IMR-90 (cell line): ENCODE measurements at regions not wholly inside any gene's neighbourhood (a gene's known extent, or its start where the extent isn't known, plus 50 kb on each side); places are given as distances from the start of the nearest gene placed in this dataset.

Experiments used
- ATAC-seq: fragments of 200-7000 bp; cut with Tn5 transposase; 2 replicates; pipeline ENCODE4 v1.9.1; 2020; ENCODE audit warnings: low read depth, mild to moderate bottlenecking, moderate library complexity
- BruUV-seq: library from RNA; stranded (reverse); fragments of 400-500 nt; replicated peaks from 2 replicates; lab custom pipeline; 2021; lab: Mats Ljungman, UMichigan
- CTCF ChIA-PET: fragments of 300-600 bp; formaldehyde crosslinking; extraction: SDS; loops from one replicate; lab custom pipeline; 2021; ENCODE audit warnings: antibody characterized with exemption; lab: Yijun Ruan, JAX
- POLR2A ChIA-PET: fragments of 300-600 bp; sonication (Branson Sonifier 250); formaldehyde crosslinking; loops from one replicate; lab custom pipeline; 2022; ENCODE audit warnings: antibody characterized with exemption; ENCODE audit not compliant: unreplicated experiment; lab: Charles Lee
- DNase-seq: peaks from one replicate; pipeline ENCODE4 v3.0.0; 2013
- H2AFZ ChIP-seq: replicated peaks from 2 replicates; pipeline ENCODE3; 2013; ENCODE audit warnings: low read length, mild to moderate bottlenecking; ENCODE audit not compliant: poor library complexity
- H2AK5ac ChIP-seq: 2 replicates; pipeline ENCODE4 v1.6.1; 2013; ENCODE audit warnings: low read depth, low read length, inconsistent platforms
- H2AK9ac ChIP-seq: replicated peaks from 2 replicates; pipeline ENCODE3; 2013; ENCODE audit warnings: mild to moderate bottlenecking, low read depth, low read length, moderate library complexity; ENCODE audit not compliant: poor library complexity
- H2BK120ac ChIP-seq: 2 replicates; pipeline ENCODE4 v1.6.1; 2013; ENCODE audit warnings: low read depth, low read length, inconsistent platforms
- H2BK15ac ChIP-seq: 3 replicates; pipeline ENCODE4 v1.6.1; 2013; ENCODE audit warnings: low read depth, low read length, inconsistent platforms
- H2BK20ac ChIP-seq: 2 replicates; pipeline ENCODE4 v1.6.1; 2013; ENCODE audit warnings: low read depth, mild to moderate bottlenecking, inconsistent platforms, low read length, moderate library complexity
- H2BK5ac ChIP-seq: 2 replicates; pipeline ENCODE4 v1.6.1; 2013; ENCODE audit warnings: mild to moderate bottlenecking, low read depth, low read length, inconsistent platforms; ENCODE audit not compliant: poor library complexity, severe bottlenecking
- H3K14ac ChIP-seq: replicated peaks from 2 replicates; pipeline ENCODE4 v1.6.1; 2013; ENCODE audit warnings: low read depth, low read length, inconsistent platforms
- H3K18ac ChIP-seq: 2 replicates; pipeline ENCODE4 v1.6.1; 2013; ENCODE audit warnings: low read depth, low read length, control low read depth
- H3K23ac ChIP-seq: 2 replicates; pipeline ENCODE4 v1.6.1; 2013; ENCODE audit warnings: low read depth, low read length, inconsistent platforms
- H3K27ac ChIP-seq: 2 replicates; pipeline ENCODE4 v1.5.1; 2013; ENCODE audit warnings: mild to moderate bottlenecking, control low read depth, low read length; ENCODE audit not compliant: insufficient read depth
- H3K27me3 ChIP-seq: 2 replicates; pipeline ENCODE4 v1.6.1; 2013; ENCODE audit warnings: low read length; ENCODE audit not compliant: control insufficient read depth, insufficient read depth
- H3K36me3 ChIP-seq: 2 replicates; pipeline ENCODE4 v1.6.1; 2013; ENCODE audit warnings: low read length, mixed read lengths; ENCODE audit not compliant: control insufficient read depth, insufficient read depth
- H3K4ac ChIP-seq: 2 replicates; pipeline ENCODE4 v1.6.1; 2013; ENCODE audit warnings: low read depth, low read length, inconsistent platforms
- H3K4me1 ChIP-seq: 2 replicates; pipeline ENCODE4 v1.6.1; 2013; ENCODE audit warnings: low read length, mixed read lengths; ENCODE audit not compliant: control insufficient read depth, insufficient read depth
- H3K4me2 ChIP-seq: 2 replicates; pipeline ENCODE4 v1.6.1; 2013; ENCODE audit warnings: low read depth, mild to moderate bottlenecking, control low read depth, low read length, moderate library complexity
- H3K4me3 ChIP-seq: 2 replicates; pipeline ENCODE4 v1.5.1; 2013; ENCODE audit warnings: low read depth, mild to moderate bottlenecking, control low read depth, low read length, moderate library complexity; ENCODE audit not compliant: insufficient read depth
- H3K56ac ChIP-seq: 2 replicates; pipeline ENCODE4 v1.6.1; 2013; ENCODE audit warnings: low read length, inconsistent platforms; ENCODE audit not compliant: insufficient read depth; ENCODE audit errors: extremely low read depth
- H3K79me1 ChIP-seq, 2 experiments: 2 replicates each; pipeline ENCODE4 v1.6.1; 2013; ENCODE audit warnings: low read length in 2 of 2, inconsistent platforms in 1 of 2, low read depth in 1 of 2
- H3K9ac ChIP-seq: 2 replicates; pipeline ENCODE4 v1.6.1; 2013; ENCODE audit warnings: low read depth, low read length, control low read depth
- H3K9me1 ChIP-seq: 2 replicates; pipeline ENCODE4 v1.6.1; 2013; ENCODE audit warnings: low read length, inconsistent platforms; ENCODE audit not compliant: insufficient read depth
- H3K9me3 ChIP-seq: 2 replicates; pipeline ENCODE4 v1.6.1; 2013; ENCODE audit warnings: low read length; ENCODE audit not compliant: control insufficient read depth, insufficient read depth
- H4K20me1 ChIP-seq: 2 replicates; pipeline ENCODE4 v1.6.1; 2013; ENCODE audit warnings: low read length, inconsistent platforms; ENCODE audit not compliant: insufficient read depth
- H4K5ac ChIP-seq: 2 replicates; pipeline ENCODE4 v1.6.1; 2013; ENCODE audit warnings: mild to moderate bottlenecking, low read depth, low read length, control low read depth
- H4K8ac ChIP-seq, 2 experiments: 2 replicates each; pipeline ENCODE4 v1.6.1; 2013; ENCODE audit warnings: low read depth in 2 of 2, low read length in 2 of 2, control low read depth in 1 of 2, inconsistent platforms in 1 of 2
- H4K91ac ChIP-seq: 2 replicates; pipeline ENCODE4 v1.6.1; 2013; ENCODE audit warnings: low read depth, low read length, inconsistent platforms; ENCODE audit not compliant: insufficient read depth
- CEBPB ChIP-seq: IDR thresholded peaks from 2 replicates; pipeline ENCODE4 v1.6.1; 2012; ENCODE audit warnings: low read depth, low read length, improper control_type of control experiment
- MAFK ChIP-seq: IDR thresholded peaks from 2 replicates; pipeline ENCODE4 v1.6.1; 2012; ENCODE audit warnings: low read depth, low read length, improper control_type of control experiment
- MXI1 ChIP-seq: IDR thresholded peaks from 2 replicates; pipeline ENCODE4 v1.6.1; 2012; ENCODE audit warnings: low read depth, mild to moderate bottlenecking, low read length, moderate library complexity, borderline replicate concordance
- POLR2A ChIP-seq: IDR thresholded peaks from 2 replicates; pipeline ENCODE4 v1.6.1; 2012; ENCODE audit warnings: mild to moderate bottlenecking, low read depth, low read length
- RAD21 ChIP-seq: IDR thresholded peaks from 2 replicates; pipeline ENCODE4 v1.6.1; 2012; ENCODE audit warnings: low read length, improper control_type of control experiment
- RCOR1 ChIP-seq: IDR thresholded peaks from 2 replicates; pipeline ENCODE4 v1.6.1; 2012; ENCODE audit warnings: mild to moderate bottlenecking, low read length, improper control_type of control experiment; ENCODE audit not compliant: insufficient replicate concordance
- RFX5 ChIP-seq: IDR thresholded peaks from 2 replicates; pipeline ENCODE4 v1.8.0; 2012; ENCODE audit warnings: low read depth, mild to moderate bottlenecking, low read length, moderate library complexity
- WGBS, 2 experiments: methylation state at CpG; one replicate each; pipeline versions ENCODE4 v1.1.5 to v1.1.7; 2013; ENCODE audit warnings: missing lambda C conversion rate in 2 of 2; ENCODE audit not compliant: insufficient read length in 1 of 2; ENCODE audit errors: extremely low coverage in 2 of 2; 5-methylcytosine and 5-hydroxymethylcytosine counted together
- dilution Hi-C: fragments of 300-500 bp; cut with HindIII; formaldehyde crosslinking; loops from one replicate; pipeline ENCODE4 v1.14.3; 2018; ENCODE audit warnings: low sequenced_read_pairs; ENCODE audit not compliant: unreplicated experiment
- in situ Hi-C: fragments of 300-500 bp; cut with MboI; formaldehyde crosslinking; loops from 3 replicates; pipeline ENCODE4 v1.14.3; 2019; ENCODE audit warnings: low sequenced_read_pairs, inconsistent platforms, mixed read lengths
- intact Hi-C: fragments of 100-400 bp; cut with micrococcal nuclease; formaldehyde crosslinking; loops from 2 replicates; pipeline ENCODE4 v1.10.0; 2022
- TF ChIP-seq, protein P1 (sequence below): fragments of 150-350 bp; IDR thresholded peaks from 2 replicates; pipeline ENCODE4 v1.6.1; 2017; ENCODE audit warnings: mild to moderate bottlenecking, antibody characterized with exemption, low read length, low read depth

GRCh38 chr3:103977417-103977816 is 1389.3 kb upstream of the ALCAM start:
- no peaks in the 10 kb centered on the region for H3K9me3 ChIP-seq
- no peak overlapping the region for H4K5ac ChIP-seq
- H4K8ac ChIP-seq = no peak overlapping the region
- no peak overlapping the region for H3K23ac ChIP-seq
- H3K14ac ChIP-seq = no peak overlapping the region
- in situ Hi-C loops = no loop called here
- no CpG with 5 or more reads among the region's 2 CpGs for WGBS, 2 experiments
- POLR2A ChIA-PET = no interaction called here
- H3K9ac ChIP-seq = no peak overlapping the region
- no TSS peak for BruUV-seq
- no peaks in the 10 kb centered on the region for H3K9me1 ChIP-seq
- no peak overlapping the region for H2AK9ac ChIP-seq
- no peak overlapping the region for H3K4ac ChIP-seq
- dilution Hi-C loops = no loop called here
- DNase-seq (no peak), ATAC-seq (no peak)
- no peaks in the 10 kb centered on the region for H4K20me1 ChIP-seq
- no peak overlapping the region for H3K4me2 ChIP-seq
- TF ChIP-seq MXI1 = no peak
- no peak for TF ChIP-seq POLR2A
- TF ChIP-seq CEBPB = no peak
- no peak for TF ChIP-seq RCOR1
- no peak for TF ChIP-seq RAD21
- TF ChIP-seq, protein P1, sequence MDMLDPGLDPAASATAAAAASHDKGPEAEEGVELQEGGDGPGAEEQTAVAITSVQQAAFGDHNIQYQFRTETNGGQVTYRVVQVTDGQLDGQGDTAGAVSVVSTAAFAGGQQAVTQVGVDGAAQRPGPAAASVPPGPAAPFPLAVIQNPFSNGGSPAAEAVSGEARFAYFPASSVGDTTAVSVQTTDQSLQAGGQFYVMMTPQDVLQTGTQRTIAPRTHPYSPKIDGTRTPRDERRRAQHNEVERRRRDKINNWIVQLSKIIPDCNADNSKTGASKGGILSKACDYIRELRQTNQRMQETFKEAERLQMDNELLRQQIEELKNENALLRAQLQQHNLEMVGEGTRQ = no peak
- TF ChIP-seq RFX5 = no peak
- no peak for TF ChIP-seq MAFK
- H4K91ac ChIP-seq = no peak overlapping the region
- CTCF ChIA-PET = no interaction called here
- intact Hi-C loops = no loop called here
- H3K56ac ChIP-seq = no peak overlapping the region
- H2BK15ac ChIP-seq = no peak overlapping the region
- no peaks in the 10 kb centered on the region for H3K79me1 ChIP-seq
- no peak overlapping the region for H3K27ac ChIP-seq
- H2BK5ac ChIP-seq = no peak overlapping the region
- no peak overlapping the region for H3K4me3 ChIP-seq
- H3K4me1 ChIP-seq = no peaks in the 10 kb centered on the region
- H3K36me3 ChIP-seq = no peaks in the 10 kb centered on the region
- no peak overlapping the region for H2AK5ac ChIP-seq
- H3K18ac ChIP-seq = no peak overlapping the region
- no peak overlapping the region for H2AFZ ChIP-seq
- H3K27me3 ChIP-seq = no peaks in the 10 kb centered on the region
- H2BK20ac ChIP-seq = no peak overlapping the region
- no peak overlapping the region for H2BK120ac ChIP-seq
